ENCODE measurements at regions not wholly inside any gene's neighbourhood (a gene's known extent, or its start where the extent isn't known, plus 50 kb on each side); places are given as distances from the start of the nearest gene placed in this dataset.

- no peak for DNase-seq (ENCODE audit: low read depth in 2 of 2, low spot score in 1 of 2)
Observed at GRCh38 chr10:32171204-32171603, 115.0 kb upstream of the KIF5B start.

- DNase-seq (ENCODE audit: low read depth in 2 of 2, low spot score in 1 of 2): no peak
Observed at GRCh38 chr10:32169556-32169955, 113.3 kb upstream of the KIF5B start.

- DNase-seq (ENCODE audit: low read depth in 2 of 2, low spot score in 1 of 2): no peak
Observed at GRCh38 chr10:32167450-32167849, 111.2 kb upstream of the KIF5B start.

GRCh38 chr10:32166365-32166764 is 110.1 kb upstream of the KIF5B start:
- DNase-seq (ENCODE audit: low read depth in 2 of 2, low spot score in 1 of 2): no peak

- DNase-seq (ENCODE audit: low read depth in 2 of 2, low spot score in 1 of 2): no peak
Observed at GRCh38 chr10:32163762-32164148, 107.5 kb upstream of the KIF5B start.

- DNase-seq (ENCODE audit: low read depth in 2 of 2, low spot score in 1 of 2): no peak
Observed at GRCh38 chr10:32163071-32163761, 107.0 kb upstream of the KIF5B start.

- DNase-seq (ENCODE audit: low read depth in 2 of 2, low spot score in 1 of 2): no peak
Observed at GRCh38 chr10:32161586-32161985, 105.4 kb upstream of the KIF5B start.

GRCh38 chr10:32160864-32161263 is 104.6 kb upstream of the KIF5B start:
- DNase-seq (ENCODE audit: low read depth in 2 of 2, low spot score in 1 of 2): no peak

- no peak for DNase-seq (ENCODE audit: low read depth in 2 of 2, low spot score in 1 of 2)
Observed at GRCh38 chr10:32159264-32159663, 103.0 kb upstream of the KIF5B start.

- no peak for DNase-seq (ENCODE audit: low read depth in 2 of 2, low spot score in 1 of 2)
Observed at GRCh38 chr10:32156031-32156495, 99.8 kb upstream of the KIF5B start.

GRCh38 chr10:32155075-32155516 is 98.9 kb upstream of the KIF5B start:
- no peak for DNase-seq (ENCODE audit: low read depth in 2 of 2, low spot score in 1 of 2)

GRCh38 chr10:32153931-32154330 is 97.7 kb upstream of the KIF5B start:
- DNase-seq (ENCODE audit: low read depth in 2 of 2, low spot score in 1 of 2): no peak

GRCh38 chr10:32153252-32153651 is 97.0 kb upstream of the KIF5B start:
- no peak for DNase-seq (ENCODE audit: low read depth in 2 of 2, low spot score in 1 of 2)

GRCh38 chr10:32151871-32152270 is 95.6 kb upstream of the KIF5B start:
- no peak for DNase-seq (ENCODE audit: low read depth in 2 of 2, low spot score in 1 of 2)

GRCh38 chr10:32150532-32151101 is 94.4 kb upstream of the KIF5B start:
- no peak for DNase-seq (ENCODE audit: low read depth in 2 of 2, low spot score in 1 of 2)

GRCh38 chr10:32149252-32149955 is 93.2 kb upstream of the KIF5B start:
- no peak for DNase-seq (ENCODE audit: low read depth in 2 of 2, low spot score in 1 of 2)

GRCh38 chr10:32148864-32149251 is 92.6 kb upstream of the KIF5B start:
- DNase-seq (ENCODE audit: low read depth in 2 of 2, low spot score in 1 of 2): no peak

GRCh38 chr10:32147730-32148129 is 91.5 kb upstream of the KIF5B start:
- DNase-seq (ENCODE audit: low read depth in 2 of 2, low spot score in 1 of 2): no peak

- DNase-seq (ENCODE audit: low read depth in 2 of 2, low spot score in 1 of 2): no peak
Observed at GRCh38 chr10:32146166-32146565, 89.9 kb upstream of the KIF5B start.

GRCh38 chr10:32144817-32145688 is 88.8 kb upstream of the KIF5B start:
- no peak for DNase-seq (ENCODE audit: low read depth in 2 of 2, low spot score in 1 of 2)

GRCh38 chr10:32143302-32143847 is 87.2 kb upstream of the KIF5B start:
- DNase-seq (ENCODE audit: low read depth in 2 of 2, low spot score in 1 of 2): no peak
